ENCODE measurements at regions not wholly inside any gene's neighbourhood (a gene's known extent, or its start where the extent isn't known, plus 50 kb on each side); places are given as distances from the start of the nearest gene placed in this dataset.

DNA sequence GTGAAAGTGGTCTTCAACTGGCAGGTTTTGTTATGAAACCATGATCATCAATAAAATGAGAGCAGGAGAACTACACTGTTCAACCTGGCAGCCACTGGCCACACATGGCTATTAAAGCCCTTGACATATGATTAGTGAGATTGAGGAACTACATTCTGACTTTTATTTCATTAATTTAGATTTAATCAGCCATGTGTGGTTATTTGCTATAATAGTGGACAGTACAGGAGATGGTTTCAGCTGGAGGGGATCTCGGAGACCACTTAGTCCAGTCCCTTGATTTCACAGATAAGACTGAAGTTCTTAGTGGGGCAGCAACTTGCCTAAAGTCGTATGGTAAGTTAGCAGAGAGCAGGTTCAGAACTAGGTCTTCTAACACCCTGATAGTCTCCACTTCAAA is 111.7 kb upstream of the BMPER start:
- no peak overlapping the region for H3K4me3 ChIP-seq (ENCODE audit: low read length)
- no peaks in the 10 kb centered on the region for H3K4me1 ChIP-seq (ENCODE audit: low read length)
- H3K9me3 ChIP-seq (replicated peaks; ENCODE audit: insufficient read depth, low read length), result no peaks in the 10 kb centered on the region
- TF ChIP-seq EZH2phosphoT487 (IDR thresholded peaks at IDR 0.05; ENCODE audit: low read length) (no peak), EZH2 (optimal IDR thresholded peaks at IDR 0.05; ENCODE audit: low read depth, low read length) (no peak), CTCF (IDR thresholded peaks at IDR 0.05; ENCODE audit: low read length) (no peak)
- H3K36me3 ChIP-seq (replicated peaks; ENCODE audit: insufficient read depth, low read length), result no peaks in the 10 kb centered on the region
- H2AFZ ChIP-seq (ENCODE audit: low read length), result no peak overlapping the region
- H3K79me2 ChIP-seq (ENCODE audit: low read length), result no peaks in the 10 kb centered on the region
- no peak for DNase-seq
- no peak overlapping the region for H3K9ac ChIP-seq (ENCODE audit: low read length)
- H4K20me1 ChIP-seq (ENCODE audit: insufficient read depth, low read length), result no peaks in the 10 kb centered on the region
- H3K9me2 ChIP-seq (replicated peaks; ENCODE audit: insufficient read depth, low read length), result no peaks in the 10 kb centered on the region
- H3K4me2 ChIP-seq (ENCODE audit: low read depth, low read length), result no peak overlapping the region
- no peak overlapping the region for H3K27ac ChIP-seq (ENCODE audit: low read length)
- no peaks in the 10 kb centered on the region for H3K27me3 ChIP-seq (replicated peaks; ENCODE audit: insufficient read depth, low read length)
- no peaks in the 10 kb centered on the region for H3F3A ChIP-seq (ENCODE audit: insufficient read depth, low read length)

- H3K27me3 ChIP-seq (replicated peaks; ENCODE audit: insufficient read depth, low read length), result no peaks in the 10 kb centered on the region
Measured at GRCh38 chr7:33794419-33794818, 110.9 kb upstream of the BMPER start.

DNA sequence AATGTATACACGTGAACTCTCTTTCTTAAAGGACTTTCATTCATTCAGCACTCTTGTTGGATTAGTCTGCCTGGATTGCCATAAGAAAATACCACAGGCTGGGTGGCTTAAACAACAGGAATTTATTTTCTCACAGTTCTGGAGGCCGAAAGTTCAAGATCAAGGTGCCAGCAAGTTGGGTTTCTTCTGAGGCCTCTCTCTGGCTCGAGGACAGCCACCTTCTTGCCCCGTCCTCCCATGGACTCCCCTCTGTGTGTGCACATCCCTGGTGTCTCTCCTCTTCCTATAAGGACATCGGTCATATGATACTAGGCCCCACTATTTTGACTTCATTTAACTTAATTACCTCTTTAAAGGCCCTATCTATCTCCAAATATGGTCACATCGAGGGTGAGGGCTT is 110.4 kb upstream of the BMPER start:
- Histone ChIP-seq H2AFZ (ENCODE audit: low read length) (no peak overlapping the region), H3K4me2 (ENCODE audit: low read depth, low read length) (no peak overlapping the region), H3K9me2 (replicated peaks; ENCODE audit: insufficient read depth, low read length) (no peaks in the 10 kb centered on the region), H3K27ac (ENCODE audit: low read length) (no peak overlapping the region), H4K20me1 (ENCODE audit: insufficient read depth, low read length) (no peaks in the 10 kb centered on the region), H3K4me1 (ENCODE audit: low read length) (no peaks in the 10 kb centered on the region), H3K36me3 (replicated peaks; ENCODE audit: insufficient read depth, low read length) (no peaks in the 10 kb centered on the region), H3K79me2 (ENCODE audit: low read length) (no peaks in the 10 kb centered on the region), H3K27me3 (replicated peaks; ENCODE audit: insufficient read depth, low read length) (no peaks in the 10 kb centered on the region), H3K9ac (ENCODE audit: low read length) (no peak overlapping the region), H3F3A (ENCODE audit: insufficient read depth, low read length) (no peaks in the 10 kb centered on the region), H3K4me3 (ENCODE audit: low read length) (no peak overlapping the region), H3K9me3 (replicated peaks; ENCODE audit: insufficient read depth, low read length) (no peaks in the 10 kb centered on the region)
- TF ChIP-seq EZH2 (optimal IDR thresholded peaks at IDR 0.05; ENCODE audit: low read depth, low read length) (no peak), CTCF (IDR thresholded peaks at IDR 0.05; ENCODE audit: low read length) (no peak), EZH2phosphoT487 (IDR thresholded peaks at IDR 0.05; ENCODE audit: low read length) (no peak)
- no peak for DNase-seq

More at GRCh38 chr7:33794419-33794818, 110.9 kb upstream of the BMPER start:
- Histone ChIP-seq H3K4me3 (ENCODE audit: low read length) (no peak overlapping the region), H3K9me3 (replicated peaks; ENCODE audit: insufficient read depth, low read length) (no peaks in the 10 kb centered on the region), H3K4me1 (ENCODE audit: low read length) (no peaks in the 10 kb centered on the region), H3K9me2 (replicated peaks; ENCODE audit: insufficient read depth, low read length) (no peaks in the 10 kb centered on the region), H3K27ac (ENCODE audit: low read length) (no peak overlapping the region), H3F3A (ENCODE audit: insufficient read depth, low read length) (no peaks in the 10 kb centered on the region), H3K4me2 (ENCODE audit: low read depth, low read length) (no peak overlapping the region), H4K20me1 (ENCODE audit: insufficient read depth, low read length) (no peaks in the 10 kb centered on the region), H3K9ac (ENCODE audit: low read length) (no peak overlapping the region), H2AFZ (ENCODE audit: low read length) (no peak overlapping the region), H3K79me2 (ENCODE audit: low read length) (no peaks in the 10 kb centered on the region), H3K36me3 (replicated peaks; ENCODE audit: insufficient read depth, low read length) (no peaks in the 10 kb centered on the region)
- DNase-seq, result no peak
- no peak for TF ChIP-seq EZH2phosphoT487 (IDR thresholded peaks at IDR 0.05; ENCODE audit: low read length)
- no peak for TF ChIP-seq CTCF (IDR thresholded peaks at IDR 0.05; ENCODE audit: low read length)
- TF ChIP-seq EZH2 (optimal IDR thresholded peaks at IDR 0.05; ENCODE audit: low read depth, low read length), result no peak

Measured in MM.1S (cell line).